Mammary epithelial cell (primary cell): ENCODE measurements at regions not wholly inside any gene's neighbourhood (a gene's known extent, or its start where the extent isn't known, plus 50 kb on each side); places are given as distances from the start of the nearest gene placed in this dataset.

Experiments
- EZH2 ChIP-seq: IDR thresholded peaks from 2 replicates; pipeline ENCODE4 v1.6.1; 2012; ENCODE audit warnings: low read length, inconsistent platforms, borderline replicate concordance
- TF ChIP-seq, protein P1 (sequence below), 2 donors: IDR thresholded peaks in 1 of 2; conservative IDR thresholded peaks in 1 of 2; 2 replicates each; pipeline ENCODE4 v1.5.1; 2011 to 2012; ENCODE audit warnings: inconsistent platforms in 2 of 2, low read length in 2 of 2, mild to moderate bottlenecking in 2 of 2, control low read depth in 1 of 2, low read depth in 1 of 2; ENCODE audit not compliant: insufficient read depth in 1 of 2; ENCODE audit errors: extremely low read depth in 1 of 2

- TF ChIP-seq, protein P1, sequence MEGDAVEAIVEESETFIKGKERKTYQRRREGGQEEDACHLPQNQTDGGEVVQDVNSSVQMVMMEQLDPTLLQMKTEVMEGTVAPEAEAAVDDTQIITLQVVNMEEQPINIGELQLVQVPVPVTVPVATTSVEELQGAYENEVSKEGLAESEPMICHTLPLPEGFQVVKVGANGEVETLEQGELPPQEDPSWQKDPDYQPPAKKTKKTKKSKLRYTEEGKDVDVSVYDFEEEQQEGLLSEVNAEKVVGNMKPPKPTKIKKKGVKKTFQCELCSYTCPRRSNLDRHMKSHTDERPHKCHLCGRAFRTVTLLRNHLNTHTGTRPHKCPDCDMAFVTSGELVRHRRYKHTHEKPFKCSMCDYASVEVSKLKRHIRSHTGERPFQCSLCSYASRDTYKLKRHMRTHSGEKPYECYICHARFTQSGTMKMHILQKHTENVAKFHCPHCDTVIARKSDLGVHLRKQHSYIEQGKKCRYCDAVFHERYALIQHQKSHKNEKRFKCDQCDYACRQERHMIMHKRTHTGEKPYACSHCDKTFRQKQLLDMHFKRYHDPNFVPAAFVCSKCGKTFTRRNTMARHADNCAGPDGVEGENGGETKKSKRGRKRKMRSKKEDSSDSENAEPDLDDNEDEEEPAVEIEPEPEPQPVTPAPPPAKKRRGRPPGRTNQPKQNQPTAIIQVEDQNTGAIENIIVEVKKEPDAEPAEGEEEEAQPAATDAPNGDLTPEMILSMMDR (conservative IDR thresholded peaks at IDR 0.05 in 1 of 2, IDR thresholded peaks at IDR 0.05 in 1 of 2; ENCODE audit: extremely low read depth in 1 of 2, insufficient read depth in 1 of 2, low read depth in 1 of 2, low read length in 2 of 2): no peak
- TF ChIP-seq EZH2: no peak
These were observed 113.2 kb upstream of the TENT5A start for GRCh38 chr6:81865712-81866111.
